Renal cortex interstitium (tissue), 11 donors: ENCODE measurements at regions not wholly inside any gene's neighbourhood (a gene's known extent, or its start where the extent isn't known, plus 50 kb on each side); places are given as distances from the start of the nearest gene placed in this dataset.

ENCODE experiments used
- DNase-seq, 11 donors: peaks; one replicate each; pipeline ENCODE4 v3.0.0-alpha.2; 2013; ENCODE audit warnings: low read depth in 9 of 11, low spot score in 4 of 11; ENCODE audit errors: extremely low read depth in 1 of 11

GRCh38 chr2:206212673-206213513, 53.2 kb downstream of the EEF1B2 start:
- DNase-seq = peak in 1 of 11 donors; percentile 28

GRCh38 chr2:206213514-206213845, 53.8 kb downstream of the EEF1B2 start:
- DNase-seq = no peak

- no peak for DNase-seq
These were observed 57.3 kb upstream of the ZDBF2 start for GRCh38 chr2:206217166-206217565.

GRCh38 chr2:206217743-206218142, 56.7 kb upstream of the ZDBF2 start:
- no peak for DNase-seq

- DNase-seq = no peak
These were observed 56.3 kb upstream of the ZDBF2 start for GRCh38 chr2:206218156-206218555.

- DNase-seq = no peak
These were observed 55.5 kb upstream of the ZDBF2 start for GRCh38 chr2:206218796-206219499.

GRCh38 chr2:206219957-206220356, 54.5 kb upstream of the ZDBF2 start:
- DNase-seq = no peak

- no peak for DNase-seq
These were observed 53.5 kb upstream of the ZDBF2 start for GRCh38 chr2:206220997-206221396.
